T-cell (primary cell): ENCODE measurements at regions not wholly inside any gene's neighbourhood (a gene's known extent, or its start where the extent isn't known, plus 50 kb on each side); places are given as distances from the start of the nearest gene placed in this dataset.

ENCODE experiments used
- ATAC-seq, 4 experiments: fragments of 200-7000 bp in 3 of 4; fragments of 150-1000 bp in 1 of 4; cut with Tn5 transposase; replicated peaks in 1 of 4; 1 replicate in 3 of 4; 2 replicates in 1 of 4; pipeline ENCODE4 v1.10.0; 2021; ENCODE audit warnings: moderate library complexity in 3 of 4, mild to moderate bottlenecking in 2 of 4, moderate number of reproducible peaks in 1 of 4
- CTCF ChIA-PET, 2 donors: fragments of 300-600 bp; sonication (Branson Sonifier 250); formaldehyde crosslinking; loops; one replicate each; lab custom pipeline; 2022; ENCODE audit warnings: antibody characterized with exemption in 2 of 2; lab: Charles Lee
- POLR2A ChIA-PET, 2 donors: fragments of 300-600 bp; sonication (Branson Sonifier 250); formaldehyde crosslinking; loops; one replicate each; lab custom pipeline; 2022; ENCODE audit warnings: antibody characterized with exemption in 2 of 2; lab: Charles Lee
- DNase-seq, 35 experiments: peaks; one replicate each; pipeline versions ENCODE4 v3.0.0 to v3.0.0-alpha.2; 2013 to 2023
- H3K27ac ChIP-seq: one replicate; pipeline ENCODE4 v1.5.1; 2013; ENCODE audit warnings: low read length
- H3K27me3 ChIP-seq, 2 experiments: replicated peaks in 1 of 2; 1 replicate in 1 of 2; 2 replicates in 1 of 2; pipeline versions ENCODE4 v1.6.1 to v1.7.0; 2013; ENCODE audit warnings: low read length in 1 of 2, mixed read lengths in 1 of 2; ENCODE audit not compliant: control insufficient read depth in 2 of 2, insufficient read depth in 2 of 2; ENCODE audit errors: extremely low read depth in 1 of 2
- H3K36me3 ChIP-seq, 2 donors: 1 replicate in 1 of 2; 2 replicates in 1 of 2; pipeline versions ENCODE4 v1.6.1 to v1.7.0; 2013; ENCODE audit warnings: low read length in 1 of 2; ENCODE audit not compliant: control insufficient read depth in 2 of 2, insufficient read depth in 1 of 2; ENCODE audit errors: extremely low read depth in 1 of 2
- H3K4me1 ChIP-seq, 2 experiments: 1 replicate in 1 of 2; 2 replicates in 1 of 2; pipeline versions ENCODE4 v1.6.1 to v1.7.0; 2013; ENCODE audit warnings: low read length in 2 of 2, mixed read lengths in 1 of 2; ENCODE audit not compliant: insufficient read depth in 2 of 2, control insufficient read depth in 1 of 2; ENCODE audit errors: extremely low read depth in 1 of 2
- H3K4me3 ChIP-seq, 2 donors: 1 replicate in 1 of 2; 2 replicates in 1 of 2; pipeline versions ENCODE4 v1.5.1 to v1.7.0; 2013; ENCODE audit warnings: mild to moderate bottlenecking in 2 of 2, low read length in 1 of 2, moderate library complexity in 1 of 2; ENCODE audit not compliant: control insufficient read depth in 1 of 2; ENCODE audit errors: extremely low read depth in 1 of 2
- H3K9me3 ChIP-seq: 2 replicates; pipeline ENCODE4 v1.7.0; 2013
- H3K27ac Mint-ChIP-seq, 2 donors: one replicate each; pipeline ENCODE4 v1.8.0; 2020 to 2021; ENCODE audit warnings: mild to moderate bottlenecking in 2 of 2, mixed read lengths in 2 of 2
- H3K27me3 Mint-ChIP-seq, 2 donors: one replicate each; pipeline ENCODE4 v1.8.0; 2021 to 2022; ENCODE audit warnings: mixed read lengths in 2 of 2
- H3K36me3 Mint-ChIP-seq: one replicate; pipeline ENCODE4 v1.8.0; 2021; ENCODE audit warnings: mixed read lengths
- H3K4me1 Mint-ChIP-seq, 3 donors: one replicate each; pipeline ENCODE4 v1.8.0; 2020 to 2022; ENCODE audit warnings: mixed read lengths in 3 of 3, mild to moderate bottlenecking in 1 of 3
- H3K4me3 Mint-ChIP-seq, 3 donors: one replicate each; pipeline ENCODE4 v1.8.0; 2020 to 2022; ENCODE audit warnings: mild to moderate bottlenecking in 3 of 3, mixed read lengths in 3 of 3, moderate library complexity in 3 of 3
- H3K9me3 Mint-ChIP-seq, 3 donors: one replicate each; pipeline ENCODE4 v1.8.0; 2020 to 2022; ENCODE audit warnings: mixed read lengths in 3 of 3
- WGBS: methylation state at CpG from one replicate; pipeline ENCODE4 v1.1.5; 2013; ENCODE audit warnings: missing lambda C conversion rate; ENCODE audit not compliant: insufficient coverage; 5-methylcytosine and 5-hydroxymethylcytosine counted together

- WGBS = no CpG with 5 or more reads among the region's 3 CpGs
- no peak overlapping the region for H3K27ac Mint-ChIP-seq
- H3K4me3 Mint-ChIP-seq = no peak overlapping the region
- H3K9me3 ChIP-seq = peaks cover 4% of the 10 kb centered on the region
- H3K27me3 Mint-ChIP-seq = no peaks in the 10 kb centered on the region
- ATAC-seq (no peak), DNase-seq (no peak)
- H3K4me3 ChIP-seq = no peak overlapping the region
- H3K36me3 ChIP-seq = no peaks in the 10 kb centered on the region
- peaks cover 3 to 7% (median 4%) of the 10 kb centered on the region in 3 donors for H3K9me3 Mint-ChIP-seq
- H3K4me1 ChIP-seq = no peaks in the 10 kb centered on the region
- no peak overlapping the region for H3K27ac ChIP-seq
- ChIA-PET POLR2A (no interaction called here), CTCF (interaction anchor here in 1 of 2 donors (0.5 kb wide), 1 partner anchor 27 kb away, joined by 3 read pairs; no protein-coding TSS in a partner anchor)
- no peaks in the 10 kb centered on the region for H3K4me1 Mint-ChIP-seq
- no peaks in the 10 kb centered on the region for H3K36me3 Mint-ChIP-seq
- no peaks in the 10 kb centered on the region for H3K27me3 ChIP-seq
Observed at GRCh38 chr6:67073938-67074337, 1366.9 kb upstream of the EYS start.

GRCh38 chr6:67068781-67069180, 1361.8 kb upstream of the EYS start:
- 96% methylated on average over 2 of the region's 2 CpGs for WGBS
- ChIA-PET POLR2A (no interaction called here), CTCF (interaction anchor here in 1 of 2 donors (0.7 kb wide), 1 partner anchor 13 kb away, joined by 3 read pairs; no protein-coding TSS in a partner anchor)
- H3K27me3 ChIP-seq = no peaks in the 10 kb centered on the region
- H3K36me3 ChIP-seq = no peaks in the 10 kb centered on the region
- peaks cover 2% of the 10 kb centered on the region for H3K9me3 ChIP-seq
- no peaks in the 10 kb centered on the region for H3K36me3 Mint-ChIP-seq
- H3K9me3 Mint-ChIP-seq = peaks cover 7 to 18% (median 14%) of the 10 kb centered on the region in 3 donors
- no peak overlapping the region for H3K27ac ChIP-seq
- no peak for DNase-seq
- no peak overlapping the region for H3K27ac Mint-ChIP-seq
- no peak for ATAC-seq
- H3K4me3 ChIP-seq = no peak overlapping the region
- H3K4me1 ChIP-seq = no peaks in the 10 kb centered on the region
- H3K4me3 Mint-ChIP-seq = no peak overlapping the region
- H3K4me1 Mint-ChIP-seq = no peaks in the 10 kb centered on the region
- H3K27me3 Mint-ChIP-seq = no peaks in the 10 kb centered on the region

- POLR2A ChIA-PET = no interaction called here
Observed at GRCh38 chr6:67064323-67064722, 1357.3 kb upstream of the EYS start.

GRCh38 chr6:67047996-67048395, 1341.0 kb upstream of the EYS start:
- POLR2A ChIA-PET = no interaction called here
- H3K27me3 Mint-ChIP-seq = no peaks in the 10 kb centered on the region
- Histone ChIP-seq H3K4me3 (no peak overlapping the region), H3K4me1 (no peaks in the 10 kb centered on the region), H3K27ac (no peak overlapping the region), H3K27me3 (no peaks in the 10 kb centered on the region), H3K9me3 (no peaks in the 10 kb centered on the region), H3K36me3 (no peaks in the 10 kb centered on the region)
- no CpG with 5 or more reads among the region's 1 CpG for whole genome bisulfite sequencing
- CTCF ChIA-PET = no interaction called here
- no peak overlapping the region for H3K27ac Mint-ChIP-seq
- H3K9me3 Mint-ChIP-seq = peaks cover 8 to 27% (median 19%) of the 10 kb centered on the region in 3 donors
- H3K4me1 Mint-ChIP-seq = no peaks in the 10 kb centered on the region
- H3K36me3 Mint-ChIP-seq = no peaks in the 10 kb centered on the region
- DNase-seq (no peak), ATAC-seq (no peak)
- H3K4me3 Mint-ChIP-seq = no peak overlapping the region

More at GRCh38 chr6:67064323-67064722, 1357.3 kb upstream of the EYS start:
- Histone ChIP-seq H3K4me1 (no peaks in the 10 kb centered on the region), H3K27ac (no peak overlapping the region), H3K9me3 (no peaks in the 10 kb centered on the region), H3K4me3 (no peak overlapping the region), H3K27me3 (no peaks in the 10 kb centered on the region), H3K36me3 (no peaks in the 10 kb centered on the region)
- ATAC-seq (no peak), DNase-seq (no peak)
- Mint-ChIP-seq H3K36me3 (no peaks in the 10 kb centered on the region), H3K27me3 (no peaks in the 10 kb centered on the region), H3K27ac (no peak overlapping the region), H3K4me3 (no peak overlapping the region), H3K9me3 (peaks cover 0 to 22% (median 17%) of the 10 kb centered on the region in 3 donors), H3K4me1 (no peaks in the 10 kb centered on the region)
- no CpG with 5 or more reads among the region's 1 CpG for WGBS
- CTCF ChIA-PET = no interaction called here

GRCh38 chr6:67045076-67045475, 1338.0 kb upstream of the EYS start:
- ChIA-PET POLR2A (no interaction called here), CTCF (no interaction called here)
- Mint-ChIP-seq H3K27me3 (no peaks in the 10 kb centered on the region), H3K4me1 (no peaks in the 10 kb centered on the region), H3K9me3 (peaks cover 12 to 22% (median 17%) of the 10 kb centered on the region in 3 donors), H3K4me3 (no peak overlapping the region), H3K36me3 (no peaks in the 10 kb centered on the region), H3K27ac (no peak overlapping the region)
- ATAC-seq (no peak), DNase-seq (no peak)
- Histone ChIP-seq H3K27me3 (no peaks in the 10 kb centered on the region), H3K4me3 (no peak overlapping the region), H3K9me3 (peaks cover 3% of the 10 kb centered on the region), H3K4me1 (no peaks in the 10 kb centered on the region), H3K36me3 (no peaks in the 10 kb centered on the region), H3K27ac (no peak overlapping the region)
- WGBS = no CpG with 5 or more reads among the region's 3 CpGs

- 70% methylated on average over 6 of the region's 9 CpGs for WGBS
- Mint-ChIP-seq H3K27me3 (no peaks in the 10 kb centered on the region), H3K27ac (no peak overlapping the region), H3K4me3 (no peak overlapping the region), H3K4me1 (no peaks in the 10 kb centered on the region), H3K36me3 (no peaks in the 10 kb centered on the region), H3K9me3 (peaks cover 16 to 20% (median 19%) of the 10 kb centered on the region in 3 donors)
- H3K4me1 ChIP-seq = no peaks in the 10 kb centered on the region
- no peaks in the 10 kb centered on the region for H3K27me3 ChIP-seq
- H3K4me3 ChIP-seq = no peak overlapping the region
- no peaks in the 10 kb centered on the region for H3K9me3 ChIP-seq
- H3K36me3 ChIP-seq = no peaks in the 10 kb centered on the region
- ChIA-PET POLR2A (no interaction called here), CTCF (no interaction called here)
- no peak for ATAC-seq
- H3K27ac ChIP-seq = no peak overlapping the region
- no peak for DNase-seq
Observed at GRCh38 chr6:67031451-67031850, 1324.4 kb upstream of the EYS start.

- Mint-ChIP-seq H3K36me3 (no peaks in the 10 kb centered on the region), H3K27ac (no peak overlapping the region), H3K4me1 (no peaks in the 10 kb centered on the region), H3K27me3 (no peaks in the 10 kb centered on the region), H3K9me3 (peaks cover 16 to 20% (median 19%) of the 10 kb centered on the region in 3 donors), H3K4me3 (no peak overlapping the region)
- ChIA-PET POLR2A (no interaction called here), CTCF (no interaction called here)
- Histone ChIP-seq H3K27ac (no peak overlapping the region), H3K36me3 (no peaks in the 10 kb centered on the region), H3K4me3 (no peak overlapping the region), H3K27me3 (no peaks in the 10 kb centered on the region), H3K4me1 (no peaks in the 10 kb centered on the region), H3K9me3 (no peaks in the 10 kb centered on the region)
- no peak for ATAC-seq
- DNase-seq = no peak
- WGBS = 92% methylated on average over 19 of the region's 19 CpGs
Observed at GRCh38 chr6:67030861-67031260, 1323.8 kb upstream of the EYS start.
